Thymus (tissue), 11 donors: ENCODE measurements at regions not wholly inside any gene's neighbourhood (a gene's known extent, or its start where the extent isn't known, plus 50 kb on each side); places are given as distances from the start of the nearest gene placed in this dataset.

ENCODE experiments used
- DNase-seq, 9 donors: peaks; one replicate each; pipeline ENCODE4 v3.0.0-alpha.2; 2013; ENCODE audit warnings: low spot score in 9 of 9, low read depth in 6 of 9, missing footprints in 1 of 9
- H3K27ac ChIP-seq, 2 donors: one replicate each; pipeline ENCODE4 v1.5.1; 2013; ENCODE audit warnings: control low read depth in 1 of 2, low read depth in 1 of 2, low read length in 1 of 2, mild to moderate bottlenecking in 1 of 2, moderate library complexity in 1 of 2
- H3K27me3 ChIP-seq, 2 donors: one replicate each; pipeline ENCODE4 v1.5.1; 2013; ENCODE audit warnings: low read length in 1 of 2; ENCODE audit not compliant: control insufficient read depth in 2 of 2, insufficient read depth in 1 of 2
- H3K36me3 ChIP-seq, 2 donors: one replicate each; pipeline ENCODE4 v1.5.1; 2013; ENCODE audit warnings: low read length in 1 of 2, mild to moderate bottlenecking in 1 of 2, moderate library complexity in 1 of 2; ENCODE audit not compliant: control insufficient read depth in 2 of 2, insufficient read depth in 2 of 2
- H3K4me1 ChIP-seq, 2 donors: one replicate each; pipeline ENCODE4 v1.5.1; 2013; ENCODE audit warnings: low read length in 2 of 2; ENCODE audit not compliant: control insufficient read depth in 2 of 2, insufficient read depth in 2 of 2
- H3K4me3 ChIP-seq, 2 donors: one replicate each; pipeline ENCODE4 v1.5.1; 2013; ENCODE audit warnings: low read length in 2 of 2, control low read depth in 1 of 2, mild to moderate bottlenecking in 1 of 2
- H3K9me3 ChIP-seq, 2 donors: one replicate each; pipeline ENCODE4 v1.5.1; 2013; ENCODE audit warnings: low read length in 1 of 2, mild to moderate bottlenecking in 1 of 2; ENCODE audit not compliant: control insufficient read depth in 2 of 2, insufficient read depth in 1 of 2
- WGBS: extraction: QIAGEN DNeasy Blood & Tissue Kit; methylation state at CpG from one replicate; pipeline ENCODE4 v1.1.7; 2013; 5-methylcytosine and 5-hydroxymethylcytosine counted together
- donor health status: healthy.

DNA sequence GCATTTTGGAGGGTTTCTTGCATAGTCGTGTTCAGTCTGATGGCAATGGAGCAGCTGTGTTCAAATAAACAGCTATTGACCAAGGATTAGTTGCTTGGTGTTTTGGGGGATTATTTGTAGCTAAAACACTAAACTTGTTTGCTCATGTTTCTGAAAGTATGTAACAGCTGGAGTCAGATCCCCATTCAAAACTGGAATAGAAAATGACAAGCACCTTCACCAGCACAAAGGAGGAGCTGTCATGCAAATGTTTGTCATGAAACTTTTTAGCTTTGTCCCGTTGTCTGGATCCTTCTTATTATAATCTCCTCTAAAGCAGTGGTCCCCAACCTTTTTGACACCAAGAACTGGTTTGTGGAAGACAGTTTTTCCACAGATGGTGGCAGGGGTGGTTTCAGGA lies 96.9 kb upstream of the ZNF236 start:
- Histone ChIP-seq H3K4me1 (peaks cover 11 to 24% of the 10 kb centered on the region in 2 donors), H3K4me3 (no peak overlapping the region), H3K36me3 (no peaks in the 10 kb centered on the region), H3K27ac (no peak overlapping the region), H3K27me3 (peaks cover 2 to 12% of the 10 kb centered on the region in 2 donors), H3K9me3 (no peaks in the 10 kb centered on the region)
- DNase-seq: no peak
- 64% methylated on average over 2 of the region's 2 CpGs for WGBS

DNA sequence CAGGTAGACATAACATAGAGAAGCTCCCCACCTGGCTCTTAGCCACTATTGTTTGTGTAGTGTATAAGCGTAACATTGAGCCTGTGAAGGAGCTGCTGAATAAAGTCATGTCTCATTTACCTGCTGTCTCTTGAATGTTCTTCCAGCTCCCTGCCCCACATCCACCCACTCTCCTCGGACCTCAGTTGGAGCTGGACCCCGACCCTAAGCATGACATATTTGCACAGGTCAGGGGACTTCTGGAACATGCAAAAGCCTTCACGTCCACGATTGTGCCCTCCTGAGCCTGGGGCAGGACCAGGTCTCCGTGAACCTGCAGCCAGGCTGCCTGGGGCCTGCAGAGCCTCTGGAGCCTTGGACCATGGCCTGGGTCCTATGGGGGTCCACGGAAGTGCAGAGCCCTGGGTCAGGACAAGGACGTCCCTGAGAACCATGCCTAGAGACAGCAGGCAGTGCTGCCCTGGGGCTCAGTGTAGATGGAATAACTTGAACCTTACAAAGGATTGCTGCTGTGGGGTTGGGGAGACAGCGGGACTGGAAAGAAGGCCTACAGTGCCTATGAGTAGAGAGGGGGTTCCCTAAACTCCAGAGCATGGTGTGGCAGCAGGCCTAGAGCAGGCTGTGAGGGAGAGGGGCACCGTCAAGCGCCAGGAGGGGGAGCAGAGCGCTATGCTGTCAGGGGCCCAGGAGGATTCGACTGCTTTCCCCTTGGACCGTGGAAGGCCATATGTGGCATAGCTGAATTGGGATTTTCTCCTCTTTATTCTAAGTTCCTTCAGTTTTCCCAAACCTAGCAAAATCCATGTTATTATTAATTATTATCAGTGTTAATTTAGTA lies 99.9 kb upstream of the ZNF236 start:
- no peak for DNase-seq
- WGBS: 98% methylated on average over 14 of the region's 14 CpGs

DNA sequence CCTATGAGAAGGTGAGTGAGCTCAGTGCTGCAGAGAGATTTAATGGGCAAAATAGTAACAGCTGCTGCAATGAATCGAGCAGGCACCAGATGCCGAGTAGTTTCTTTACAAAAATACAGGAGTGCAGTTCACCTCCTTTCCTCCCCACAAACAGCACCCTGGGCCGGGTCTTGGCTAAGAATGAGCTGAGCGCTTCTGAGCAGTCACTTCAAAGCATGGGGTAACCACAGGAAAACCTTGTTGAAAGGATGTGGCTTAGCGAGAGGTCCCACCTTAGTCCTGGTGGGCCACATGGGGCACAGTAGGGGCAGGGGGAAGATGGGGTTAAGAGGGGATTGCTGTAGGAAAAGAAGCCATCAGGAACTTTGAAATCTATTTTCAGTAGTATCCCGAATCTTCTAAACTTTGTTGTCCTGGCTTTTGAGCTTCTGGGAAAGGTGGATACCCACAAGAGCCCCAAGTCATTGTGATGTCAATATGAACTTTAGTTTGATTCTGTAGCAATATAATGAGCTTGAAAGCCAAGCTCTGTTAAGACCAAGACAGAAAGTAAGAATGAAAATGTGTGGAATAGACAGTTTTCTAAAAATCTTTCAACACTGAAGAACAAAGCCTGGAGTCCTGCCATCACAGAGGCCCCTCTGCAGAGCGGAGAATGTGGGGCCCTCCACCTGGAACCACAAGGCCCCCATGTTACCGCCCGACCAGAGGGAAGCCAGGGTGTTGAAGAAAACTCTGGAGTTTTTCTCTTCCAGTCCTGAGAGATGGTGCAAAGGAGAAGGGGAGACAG lies 101.0 kb upstream of the ZNF236 start:
- H3K27ac ChIP-seq: no peak overlapping the region
- H3K4me1 ChIP-seq: peaks cover 12 to 25% of the 10 kb centered on the region in 2 donors
- H3K36me3 ChIP-seq: no peaks in the 10 kb centered on the region
- no peak overlapping the region for H3K4me3 ChIP-seq
- WGBS: 12% methylated on average over 9 of the region's 9 CpGs
- H3K9me3 ChIP-seq: no peaks in the 10 kb centered on the region
- DNase-seq: peak; percentile 49 to 93 (median 74)
- H3K27me3 ChIP-seq: peaks cover 4 to 15% of the 10 kb centered on the region in 2 donors

More for the DNA sequence above, 99.9 kb upstream of the ZNF236 start:
- Histone ChIP-seq H3K9me3 (no peaks in the 10 kb centered on the region), H3K4me1 (peaks cover 12 to 25% of the 10 kb centered on the region in 2 donors), H3K27ac (no peak overlapping the region), H3K4me3 (no peak overlapping the region), H3K36me3 (no peaks in the 10 kb centered on the region), H3K27me3 (peaks cover 4 to 12% of the 10 kb centered on the region in 2 donors)

DNA sequence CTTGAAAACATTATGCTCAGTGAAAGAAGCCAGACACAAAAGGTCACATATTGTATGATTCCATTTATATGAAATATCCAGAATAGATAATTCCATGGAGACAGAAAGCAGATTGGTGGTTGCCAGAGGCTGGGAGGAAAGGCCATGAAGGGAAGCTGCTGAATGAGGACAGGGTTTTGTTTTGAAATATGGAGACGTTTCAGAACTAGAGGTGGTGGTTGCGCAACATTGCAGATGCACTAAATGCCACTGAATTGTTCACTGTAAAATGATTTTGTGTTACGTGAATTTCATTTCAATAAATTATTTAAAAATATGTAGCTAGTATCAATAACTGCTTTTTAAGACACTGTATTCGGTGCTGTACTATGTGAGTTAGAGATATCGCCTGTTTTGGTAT lies 101.7 kb upstream of the ZNF236 start:
- H3K27me3 ChIP-seq: peaks cover 4 to 15% of the 10 kb centered on the region in 2 donors
- no peak overlapping the region for H3K27ac ChIP-seq
- H3K4me1 ChIP-seq: peaks cover 12 to 25% of the 10 kb centered on the region in 2 donors
- WGBS: 66% methylated on average over 5 of the region's 5 CpGs
- no peaks in the 10 kb centered on the region for H3K36me3 ChIP-seq
- no peaks in the 10 kb centered on the region for H3K9me3 ChIP-seq
- no peak for DNase-seq
- no peak overlapping the region for H3K4me3 ChIP-seq

DNA sequence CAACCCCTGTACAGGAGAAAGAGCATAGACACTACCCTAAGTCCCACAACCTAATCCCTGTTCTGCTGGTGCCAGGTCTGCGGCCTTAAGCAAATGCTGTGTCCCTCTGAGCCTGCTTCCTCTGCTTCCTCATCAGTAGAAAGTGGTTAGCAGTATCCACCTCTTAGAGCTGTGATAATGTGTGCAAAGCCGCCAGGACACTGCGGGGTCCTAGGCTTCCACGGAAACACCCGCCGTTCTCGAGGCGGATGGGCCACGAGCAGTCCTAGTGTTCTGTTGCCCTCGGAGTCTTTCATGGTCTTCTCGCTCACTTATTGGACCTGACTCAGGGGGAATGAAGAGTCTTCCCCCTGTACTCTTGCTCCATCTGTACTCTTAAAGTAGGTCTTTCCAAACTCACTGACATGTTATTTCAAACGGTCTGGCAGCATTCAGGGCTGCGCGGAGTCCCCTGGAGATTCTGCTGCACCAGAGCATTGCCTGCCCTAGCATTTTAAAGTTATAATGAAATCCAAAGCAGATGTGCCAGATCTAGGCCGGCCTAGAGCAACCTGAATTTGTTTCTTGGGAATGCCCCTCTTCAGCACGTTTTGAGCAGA lies 107.2 kb upstream of the ZNF236 start:
- no peaks in the 10 kb centered on the region for H3K4me1 ChIP-seq
- DNase-seq: no peak
- no peak overlapping the region for H3K27ac ChIP-seq
- no peaks in the 10 kb centered on the region for H3K9me3 ChIP-seq
- WGBS: 96% methylated on average over 16 of the region's 16 CpGs
- no peak overlapping the region for H3K4me3 ChIP-seq
- peaks cover 2 to 3% of the 10 kb centered on the region in 2 donors for H3K27me3 ChIP-seq
- no peaks in the 10 kb centered on the region for H3K36me3 ChIP-seq

DNA sequence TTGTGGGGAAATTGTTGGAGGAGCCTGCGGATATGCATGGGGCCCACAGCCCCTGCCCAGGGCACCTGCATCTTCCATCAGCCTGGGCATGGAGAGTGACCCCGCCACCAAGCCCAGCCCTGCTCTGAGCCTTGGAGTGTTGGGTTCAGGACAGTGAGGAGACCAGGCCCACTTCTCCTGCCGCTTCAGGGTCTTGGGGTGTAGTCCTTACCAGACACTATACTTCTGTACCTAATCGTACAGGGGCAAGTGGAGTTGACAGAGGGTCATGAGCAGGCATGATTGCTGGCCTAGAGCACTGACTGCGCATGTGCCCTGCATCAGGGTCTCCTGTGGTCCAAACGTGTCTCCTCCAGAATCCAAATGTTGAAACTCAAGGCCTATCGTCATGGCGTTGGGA lies 108.9 kb upstream of the ZNF236 start:
- Histone ChIP-seq H3K4me3 (no peak overlapping the region), H3K36me3 (no peaks in the 10 kb centered on the region), H3K9me3 (no peaks in the 10 kb centered on the region), H3K4me1 (peaks cover 0 to 2% of the 10 kb centered on the region in 2 donors), H3K27ac (no peak overlapping the region), H3K27me3 (peaks cover 2 to 3% of the 10 kb centered on the region in 2 donors)
- no peak for DNase-seq
- 97% methylated on average over 8 of the region's 8 CpGs for WGBS

DNA sequence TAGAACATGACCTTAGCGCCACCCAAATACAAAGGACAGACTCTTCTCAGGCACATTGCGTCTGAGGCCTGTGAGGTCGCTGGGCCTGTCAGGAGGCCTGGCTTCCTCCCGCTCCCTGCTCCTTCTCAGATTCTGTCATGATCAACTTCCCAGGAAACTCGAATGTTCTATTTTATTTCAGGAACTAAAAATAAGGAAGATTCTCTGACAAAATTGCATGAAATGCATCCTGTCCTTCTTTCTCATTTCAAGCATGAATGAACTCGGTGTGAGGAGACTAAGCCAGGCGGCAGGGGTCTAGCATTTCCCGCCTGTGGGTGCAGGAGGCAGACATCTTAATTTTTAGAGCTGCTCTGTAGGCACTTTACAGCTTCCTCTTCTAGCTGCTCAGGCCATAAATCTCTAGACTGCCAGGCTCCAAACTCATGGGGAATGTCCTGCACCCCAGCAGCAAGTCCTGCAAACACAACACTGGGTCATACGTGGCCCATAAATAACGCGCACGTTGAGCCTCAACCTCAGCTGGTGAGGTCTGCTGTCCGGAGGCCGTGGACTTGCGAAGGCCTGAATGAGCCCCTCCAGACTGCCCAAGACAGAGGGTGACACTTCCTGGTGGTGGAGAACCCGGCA lies 109.7 kb upstream of the ZNF236 start:
- Histone ChIP-seq H3K27ac (no peak overlapping the region), H3K36me3 (no peaks in the 10 kb centered on the region), H3K4me1 (peaks cover 0 to 2% of the 10 kb centered on the region in 2 donors), H3K9me3 (no peaks in the 10 kb centered on the region), H3K4me3 (no peak overlapping the region), H3K27me3 (peaks cover 0 to 3% of the 10 kb centered on the region in 2 donors)
- WGBS: 76% methylated on average over 16 of the region's 16 CpGs
- DNase-seq: no peak

DNA sequence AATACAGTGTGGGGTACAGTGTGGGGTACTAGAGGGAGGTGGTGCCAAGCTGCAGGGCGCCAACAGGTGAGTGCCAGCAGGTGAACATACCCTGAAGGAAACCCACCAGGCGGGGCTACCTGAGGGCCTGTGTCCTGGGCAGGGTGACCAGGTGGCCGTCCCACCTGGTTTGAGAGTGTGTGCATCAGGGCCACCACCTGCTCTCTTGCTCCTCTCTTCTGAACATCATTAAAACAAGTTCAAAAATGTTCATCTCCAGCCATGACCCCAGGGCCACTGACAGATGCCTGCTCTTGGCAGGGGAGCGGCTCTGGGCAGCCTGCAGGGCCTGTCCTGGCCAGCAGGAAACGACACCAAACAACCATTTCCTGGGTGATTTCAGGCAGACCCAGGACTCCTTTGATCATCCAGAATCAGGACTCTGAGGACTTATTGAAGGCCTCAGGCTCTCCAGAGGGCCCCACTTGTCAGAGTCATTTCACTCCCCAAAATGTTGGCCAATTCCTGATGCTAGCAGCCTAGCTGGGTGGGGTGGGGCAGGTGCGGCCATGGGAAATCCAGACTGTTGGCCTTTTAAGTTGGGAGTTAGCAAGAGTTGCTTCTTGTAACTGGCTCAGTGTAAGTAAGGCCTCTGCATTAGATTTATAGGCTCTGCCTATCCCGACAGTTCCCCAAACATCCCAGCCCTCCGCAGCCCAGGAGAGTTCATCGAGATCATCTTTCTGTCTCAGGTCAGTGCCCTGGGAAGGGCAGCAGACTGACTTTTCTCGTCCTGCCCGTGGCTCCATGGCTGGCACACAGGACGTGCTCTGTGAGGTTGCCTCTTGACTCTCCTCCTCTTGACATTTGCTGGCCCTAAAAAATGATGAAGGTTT lies 111.5 kb upstream of the ZNF236 start:
- no peak for DNase-seq
- H3K9me3 ChIP-seq: no peaks in the 10 kb centered on the region
- H3K4me1 ChIP-seq: peaks cover 0 to 2% of the 10 kb centered on the region in 2 donors
- H3K4me3 ChIP-seq: no peak overlapping the region
- no peaks in the 10 kb centered on the region for H3K36me3 ChIP-seq
- 96% methylated on average over 12 of the region's 12 CpGs for WGBS
- no peak overlapping the region for H3K27ac ChIP-seq
- no peaks in the 10 kb centered on the region for H3K27me3 ChIP-seq
